ENCODE measurements at regions not wholly inside any gene's neighbourhood (a gene's known extent, or its start where the extent isn't known, plus 50 kb on each side); places are given as distances from the start of the nearest gene placed in this dataset.

- DNase-seq = no peak
Observed at GRCh38 chr14:100381395-100382105, 58.4 kb downstream of the SLC25A47 start.

- no peak for DNase-seq
Observed at GRCh38 chr14:100382106-100382455, 58.9 kb downstream of the SLC25A47 start.

- peak; percentile 39 for DNase-seq
Observed at GRCh38 chr14:100383727-100384158, 60.6 kb downstream of the SLC25A47 start.

DNA sequence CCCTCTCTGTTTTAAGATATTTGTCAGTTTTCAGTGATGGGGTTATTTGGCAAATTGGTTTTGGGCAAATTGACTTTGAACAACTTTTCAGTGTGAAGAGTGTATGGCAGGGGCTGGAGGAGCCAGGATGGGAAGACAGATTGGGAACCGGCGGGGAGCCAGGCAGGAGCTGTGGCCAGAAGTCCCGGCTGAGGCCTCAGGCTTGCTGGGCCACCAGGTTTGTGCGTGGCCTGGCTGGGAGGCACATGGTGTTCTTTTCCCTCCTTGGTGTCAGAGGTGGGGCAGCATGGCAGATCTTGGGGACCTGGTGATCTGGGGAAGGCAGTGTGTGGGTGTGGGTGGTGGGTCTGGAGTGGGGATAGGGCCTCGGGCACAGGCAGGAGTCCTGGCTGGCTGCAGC, 61.1 kb downstream of the SLC25A47 start:
- DNase-seq = no peak

- no peak for DNase-seq
Observed at GRCh38 chr14:100384819-100385813, 62.0 kb downstream of the SLC25A47 start.

DNA sequence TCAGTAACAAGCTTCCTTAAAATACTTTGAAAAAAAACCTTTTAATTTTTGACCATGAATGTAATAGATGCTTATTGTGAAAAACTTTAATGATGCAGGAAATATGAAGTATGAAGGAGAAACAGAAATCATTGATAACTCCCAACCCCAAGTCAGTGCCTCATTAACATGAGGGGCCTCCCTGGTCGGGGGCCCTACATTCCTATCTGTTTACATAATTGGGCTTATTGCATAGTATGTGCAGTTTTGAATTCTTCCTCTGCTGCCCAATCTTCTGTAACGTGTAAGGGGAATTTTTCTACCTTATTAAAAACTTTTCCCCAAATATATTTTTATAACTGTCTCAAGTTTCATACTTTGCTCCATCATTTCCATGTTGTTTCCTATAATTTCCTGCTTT, 63.0 kb downstream of the SLC25A47 start:
- DNase-seq = no peak

DNA sequence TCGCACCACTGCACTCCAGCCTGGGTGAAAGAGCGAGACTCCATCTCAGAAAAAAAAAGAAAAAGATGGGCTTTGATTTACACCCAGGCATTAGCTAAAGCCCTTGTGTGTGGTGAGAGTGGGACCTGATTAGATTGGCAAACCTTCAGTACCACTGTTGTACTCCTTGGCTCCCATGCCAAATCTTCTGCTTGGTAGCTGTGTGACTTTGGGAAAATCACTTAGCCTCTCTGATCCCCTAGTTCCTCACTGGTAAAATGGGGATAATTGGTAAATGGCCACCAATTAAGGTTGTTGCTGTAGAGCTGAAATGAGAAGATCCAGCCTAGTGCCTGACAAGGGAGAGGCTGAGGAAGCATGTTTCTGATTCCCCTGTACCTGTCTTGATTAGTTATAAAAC, 63.7 kb downstream of the SLC25A47 start:
- DNase-seq = no peak

GRCh38 chr14:100387450-100387849, 64.3 kb downstream of the SLC25A47 start:
- DNase-seq = no peak

GRCh38 chr14:100388103-100389054, 65.2 kb downstream of the SLC25A47 start:
- DNase-seq = no peak

- no peak for DNase-seq
Observed at GRCh38 chr14:100389497-100390104, 66.5 kb downstream of the SLC25A47 start.

- no peak for DNase-seq
Observed at GRCh38 chr14:100391173-100391572, 68.0 kb downstream of the SLC25A47 start.

DNA sequence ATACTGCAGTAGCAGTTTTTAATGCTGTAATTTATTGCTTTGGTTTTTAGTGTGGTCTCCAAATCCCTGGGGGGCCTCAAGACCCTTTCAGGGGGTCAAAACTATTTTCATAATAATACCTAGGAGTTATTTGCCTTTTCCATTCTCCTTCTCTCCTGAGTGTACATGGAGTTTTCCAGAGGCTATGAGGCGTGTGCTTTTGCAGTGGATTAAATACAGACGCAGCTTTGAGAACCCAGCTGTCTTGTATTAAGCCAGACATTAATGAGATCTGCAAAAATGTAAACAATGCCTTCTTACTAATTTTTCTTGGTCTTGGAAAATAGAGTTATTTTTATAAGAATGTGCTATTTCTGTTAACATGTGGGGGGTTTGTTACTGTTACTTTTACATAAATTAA, 68.6 kb downstream of the SLC25A47 start:
- DNase-seq = no peak

GRCh38 chr14:100392356-100392755, 69.2 kb downstream of the SLC25A47 start:
- no peak for DNase-seq

DNA sequence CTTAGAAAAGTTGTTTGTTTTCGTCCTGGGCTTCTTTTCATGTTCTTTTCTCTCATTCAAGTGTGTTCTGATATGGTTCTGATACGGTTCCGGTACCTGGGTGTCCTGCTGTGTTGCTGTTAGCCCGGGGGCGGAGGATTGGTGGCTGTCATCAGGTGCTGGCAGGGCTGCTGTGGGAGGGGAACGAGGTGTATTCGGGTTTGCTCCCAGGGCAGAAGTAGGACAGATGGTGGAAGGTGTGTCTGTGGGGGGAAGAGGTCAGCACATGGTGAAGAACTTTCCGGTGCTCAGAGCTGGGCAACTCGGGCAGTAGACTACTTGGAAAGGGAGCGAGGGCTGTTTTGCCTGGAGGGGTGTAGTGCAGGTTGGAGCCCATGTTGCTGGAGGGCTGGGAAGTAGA, 70.2 kb downstream of the SLC25A47 start:
- DNase-seq = no peak

- no peak for DNase-seq
Observed at GRCh38 chr14:100393906-100394732, 71.0 kb downstream of the SLC25A47 start.

GRCh38 chr14:100394886-100395672, 71.9 kb downstream of the SLC25A47 start:
- DNase-seq = no peak

GRCh38 chr14:100396266-100396795, 73.2 kb downstream of the SLC25A47 start:
- DNase-seq = no peak

DNA sequence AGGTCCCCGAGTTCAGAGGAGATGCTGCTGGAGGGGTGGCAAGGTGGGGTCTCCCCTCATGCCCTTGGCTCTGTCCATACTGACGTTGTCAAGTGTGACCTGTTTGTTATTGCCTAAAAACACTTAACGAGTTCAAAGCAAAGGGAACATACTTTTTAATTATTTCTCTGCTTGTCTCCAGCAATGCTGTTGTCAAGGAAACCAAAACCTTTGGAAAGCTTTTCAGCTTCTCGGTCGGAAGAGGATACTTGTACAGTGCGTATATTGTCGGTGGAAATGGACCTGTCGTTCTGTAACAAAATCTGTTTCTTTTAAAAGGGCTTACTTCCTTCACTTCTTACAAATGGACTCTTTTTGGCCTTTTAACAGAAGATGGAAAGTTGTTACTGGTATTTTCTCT, 73.9 kb downstream of the SLC25A47 start:
- DNase-seq = no peak

DNA sequence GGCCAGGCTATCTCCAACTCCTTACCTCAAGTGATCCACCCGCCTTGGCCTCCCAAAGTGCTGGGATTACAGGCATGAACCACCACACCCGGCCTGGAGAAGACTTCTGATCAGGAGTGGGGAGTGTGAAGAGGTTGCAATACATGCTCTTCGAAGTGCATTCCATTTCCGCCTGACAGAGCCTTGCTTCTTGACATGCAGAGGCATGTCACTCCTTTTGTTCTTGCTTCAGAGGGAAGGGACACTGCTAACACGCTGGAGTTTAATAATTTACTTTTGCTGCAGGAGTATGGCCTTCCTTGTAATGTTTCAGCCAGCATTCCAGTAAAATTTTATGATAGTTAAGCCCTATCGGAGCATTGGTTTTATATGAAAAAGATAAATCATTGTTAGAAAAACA, 74.9 kb downstream of the SLC25A47 start:
- DNase-seq = no peak
